DND-41 (cell line): ENCODE measurements at regions not wholly inside any gene's neighbourhood (a gene's known extent, or its start where the extent isn't known, plus 50 kb on each side); places are given as distances from the start of the nearest gene placed in this dataset.

Experiments
- ATAC-seq: fragments of 200-7000 bp; cut with Tn5 transposase; 3 replicates; pipeline ENCODE4 v1.9.1; 2021; ENCODE audit warnings: low read depth; ENCODE audit not compliant: insufficient read depth
- DNase-seq: peaks from one replicate; pipeline ENCODE4 v3.0.0-alpha.2; 2020
- H2AFZ ChIP-seq: 2 replicates; pipeline ENCODE4 v1.6.0; 2012; ENCODE audit warnings: low read depth, low read length
- H3K27ac ChIP-seq: 2 replicates; pipeline ENCODE4 v1.5.1; 2012; ENCODE audit warnings: low read length, inconsistent platforms
- H3K27me3 ChIP-seq: fragments of 200-600 bp; sonication (generic); 2 replicates; pipeline ENCODE4 v1.6.0; 2012; ENCODE audit warnings: low read length, mild to moderate bottlenecking, inconsistent platforms; ENCODE audit not compliant: insufficient read depth, poor library complexity
- H3K36me3 ChIP-seq: 2 replicates; pipeline ENCODE4 v1.5.1; 2012; ENCODE audit warnings: low read length, inconsistent platforms; ENCODE audit not compliant: insufficient read depth
- H3K4me1 ChIP-seq: 2 replicates; pipeline ENCODE4 v1.5.1; 2012; ENCODE audit warnings: mild to moderate bottlenecking, low read length; ENCODE audit not compliant: insufficient read depth
- H3K4me2 ChIP-seq: 2 replicates; pipeline ENCODE4 v1.6.0; 2012; ENCODE audit warnings: mild to moderate bottlenecking, moderate library complexity, low read length, inconsistent platforms; ENCODE audit not compliant: insufficient read depth
- H3K4me3 ChIP-seq, 2 experiments: fragments of 200-600 bp in 1 of 2; shearing (Covaris generic) in 1 of 2; 2 replicates each; pipeline ENCODE4 v1.5.1; 2012 to 2016; ENCODE audit warnings: inconsistent platforms in 2 of 2, low read length in 2 of 2, mild to moderate bottlenecking in 2 of 2, low read depth in 1 of 2, moderate library complexity in 1 of 2
- H3K79me2 ChIP-seq: 2 replicates; pipeline ENCODE4 v1.6.0; 2012; ENCODE audit warnings: low read length, inconsistent platforms; ENCODE audit not compliant: insufficient read depth
- H3K9ac ChIP-seq: 2 replicates; pipeline ENCODE4 v1.6.0; 2012; ENCODE audit warnings: low read depth, mild to moderate bottlenecking, inconsistent platforms, low read length, moderate library complexity
- H3K9me3 ChIP-seq: 2 replicates; pipeline ENCODE4 v1.5.1; 2012; ENCODE audit warnings: low read length, moderate library complexity, mild to moderate bottlenecking, inconsistent platforms; ENCODE audit not compliant: insufficient read depth, severe bottlenecking
- H4K20me1 ChIP-seq: 2 replicates; pipeline ENCODE4 v1.6.0; 2012; ENCODE audit warnings: low read length; ENCODE audit not compliant: insufficient read depth
- CTCF ChIP-seq: IDR thresholded peaks from 2 replicates; pipeline ENCODE4 v1.5.1; 2012; ENCODE audit warnings: borderline replicate concordance, low read length, moderate library complexity, mild to moderate bottlenecking; ENCODE audit not compliant: poor library complexity, severe bottlenecking; ENCODE audit errors: extremely low read depth
- EZH2 ChIP-seq: IDR thresholded peaks from 3 replicates; pipeline ENCODE4 v1.6.1; 2012; ENCODE audit warnings: borderline replicate concordance, low read depth, mild to moderate bottlenecking, moderate library complexity, low read length, inconsistent platforms; ENCODE audit not compliant: severe bottlenecking

- no peak for TF ChIP-seq CTCF
- TF ChIP-seq EZH2 = no peak
- Histone ChIP-seq H3K27ac (no peak overlapping the region), H2AFZ (no peak overlapping the region), H3K79me2 (no peaks in the 10 kb centered on the region), H3K9me3 (no peaks in the 10 kb centered on the region), H4K20me1 (no peaks in the 10 kb centered on the region), H3K9ac (no peak overlapping the region), H3K36me3 (no peaks in the 10 kb centered on the region), H3K4me1 (no peaks in the 10 kb centered on the region), H3K4me2 (no peak overlapping the region), H3K27me3 (no peaks in the 10 kb centered on the region), H3K4me3 (no peak overlapping the region)
- no peak for DNase-seq
- no peak for ATAC-seq
Measured at GRCh38 chr16:63481060-63481459, 1444.8 kb upstream of the CDH8 start.

- H3K9ac ChIP-seq = no peak overlapping the region
- ATAC-seq (no peak), DNase-seq (no peak)
- no peaks in the 10 kb centered on the region for H4K20me1 ChIP-seq
- H3K36me3 ChIP-seq = no peaks in the 10 kb centered on the region
- no peak overlapping the region for H3K4me3 ChIP-seq
- H3K4me1 ChIP-seq = no peaks in the 10 kb centered on the region
- no peak overlapping the region for H3K4me2 ChIP-seq
- no peaks in the 10 kb centered on the region for H3K9me3 ChIP-seq
- no peaks in the 10 kb centered on the region for H3K27me3 ChIP-seq
- TF ChIP-seq CTCF (no peak), EZH2 (no peak)
- no peak overlapping the region for H2AFZ ChIP-seq
- H3K27ac ChIP-seq = no peak overlapping the region
- H3K79me2 ChIP-seq = no peaks in the 10 kb centered on the region
Measured at GRCh38 chr16:63473725-63474124, 1437.5 kb upstream of the CDH8 start.

- Histone ChIP-seq H3K27me3 (no peaks in the 10 kb centered on the region), H2AFZ (no peak overlapping the region), H3K9ac (no peak overlapping the region), H3K4me2 (no peak overlapping the region), H3K79me2 (no peaks in the 10 kb centered on the region), H3K36me3 (no peaks in the 10 kb centered on the region), H3K9me3 (no peaks in the 10 kb centered on the region), H3K4me3 (no peak overlapping the region), H3K4me1 (no peaks in the 10 kb centered on the region), H3K27ac (no peak overlapping the region), H4K20me1 (no peaks in the 10 kb centered on the region)
- ATAC-seq (no peak), DNase-seq (no peak)
- no peak for TF ChIP-seq EZH2
- no peak for TF ChIP-seq CTCF
Measured at GRCh38 chr16:63467513-63467912, 1431.3 kb upstream of the CDH8 start.

GRCh38 chr16:63462316-63462715 is 1426.1 kb upstream of the CDH8 start:
- Histone ChIP-seq H2AFZ (no peak overlapping the region), H3K4me1 (no peaks in the 10 kb centered on the region), H3K9ac (no peak overlapping the region), H3K79me2 (no peaks in the 10 kb centered on the region), H3K36me3 (no peaks in the 10 kb centered on the region), H3K27me3 (no peaks in the 10 kb centered on the region), H3K4me3 (no peak overlapping the region), H4K20me1 (no peaks in the 10 kb centered on the region), H3K9me3 (no peaks in the 10 kb centered on the region), H3K27ac (no peak overlapping the region), H3K4me2 (no peak overlapping the region)
- TF ChIP-seq CTCF = no peak
- TF ChIP-seq EZH2 = no peak
- no peak for ATAC-seq
- no peak for DNase-seq
